Epidermal melanocyte (primary cell): ENCODE measurements at regions not wholly inside any gene's neighbourhood (a gene's known extent, or its start where the extent isn't known, plus 50 kb on each side); places are given as distances from the start of the nearest gene placed in this dataset.
"Not testable (repeated sequence)": the region's sequence is repeated elsewhere in the genome, so short reads cannot be mapped to it uniquely, and the experiment has no call there.

Source experiments
- DNase-seq: peaks from one replicate; pipeline ENCODE4 v3.0.0; 2011; ENCODE audit warnings: low spot score; ENCODE audit not compliant: insufficient read length

GRCh38 chr10:10726101-10726500 is 291.6 kb upstream of the CELF2 start:
- DNase-seq, result no peak

- DNase-seq, result not testable (repeated sequence)
These were observed 290.3 kb upstream of the CELF2 start for GRCh38 chr10:10727411-10727810.

GRCh38 chr10:10727812-10728211 is 289.9 kb upstream of the CELF2 start:
- DNase-seq, result no peak

- no peak for DNase-seq
These were observed 287.1 kb upstream of the CELF2 start for GRCh38 chr10:10730471-10731043.

- no peak for DNase-seq
These were observed 286.3 kb upstream of the CELF2 start for GRCh38 chr10:10731366-10731765.

GRCh38 chr10:10734356-10735064 is 283.2 kb upstream of the CELF2 start:
- no peak for DNase-seq

GRCh38 chr10:10745291-10745690 is 272.4 kb upstream of the CELF2 start:
- no peak for DNase-seq

- no peak for DNase-seq
These were observed 262.2 kb upstream of the CELF2 start for GRCh38 chr10:10755490-10755889.

DNA sequence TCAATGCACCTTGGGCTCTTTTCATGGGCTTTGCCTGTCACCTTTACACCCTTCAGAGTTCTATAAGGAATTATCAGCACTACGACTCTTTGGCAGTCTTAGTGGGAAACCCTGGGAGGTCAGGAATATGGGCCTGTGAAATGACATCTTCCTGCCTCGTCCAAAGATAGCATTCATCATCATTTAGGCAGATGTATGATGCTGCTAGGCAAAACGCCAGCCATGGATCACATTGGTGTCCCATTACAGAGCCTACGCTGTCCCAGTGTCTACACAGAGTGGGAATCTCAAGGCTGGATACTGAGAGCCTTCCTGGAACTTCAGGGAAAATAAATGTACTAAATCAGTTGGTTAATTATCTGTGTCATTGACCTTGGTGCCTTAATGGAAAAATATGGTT is 259.4 kb upstream of the CELF2 start:
- no peak for DNase-seq

GRCh38 chr10:10759806-10760205 is 257.9 kb upstream of the CELF2 start:
- DNase-seq, result not testable (repeated sequence)

- DNase-seq, result no peak
These were observed 252.7 kb upstream of the CELF2 start for GRCh38 chr10:10765017-10765416.

DNA sequence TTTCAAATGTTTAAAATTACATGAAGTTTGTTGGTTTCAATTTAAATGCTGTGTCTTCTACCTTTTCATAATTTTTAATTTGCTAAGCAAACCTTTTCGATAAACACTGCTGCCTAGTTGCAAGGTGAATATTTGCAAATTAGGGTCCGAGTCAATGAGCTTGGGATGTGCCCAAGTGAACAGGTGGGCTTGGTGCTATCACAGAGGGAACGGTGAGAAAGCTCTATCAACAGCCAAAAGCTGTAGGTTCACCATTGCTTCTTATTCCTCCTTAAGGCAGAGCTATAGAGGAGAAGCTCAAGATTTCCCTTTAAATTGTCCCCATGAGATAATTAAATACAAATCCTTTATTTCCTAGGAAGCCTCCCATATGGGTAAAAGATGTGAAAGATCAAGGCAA is 245.3 kb upstream of the CELF2 start:
- DNase-seq, result no peak

- no peak for DNase-seq
These were observed 244.7 kb upstream of the CELF2 start for GRCh38 chr10:10772874-10773508.

DNA sequence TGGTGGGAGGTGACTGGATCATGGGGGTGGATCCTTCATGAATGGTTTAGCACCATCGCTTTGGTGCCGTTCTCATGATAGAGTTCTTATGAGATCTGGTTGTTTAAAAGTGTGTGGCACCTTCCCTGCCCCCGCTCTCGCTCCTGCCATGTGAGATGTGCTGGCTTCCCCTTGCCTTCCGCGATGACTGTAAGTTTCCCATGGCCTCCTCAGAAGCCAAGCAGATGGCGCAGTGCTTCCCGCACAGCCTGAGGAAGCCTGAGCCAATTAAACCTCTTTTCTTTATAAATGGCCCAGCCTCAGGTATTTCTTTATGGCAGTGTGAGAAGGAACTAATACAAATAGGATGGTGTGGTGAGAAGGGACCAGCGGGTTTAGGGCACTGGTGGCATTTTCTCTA is 243.3 kb upstream of the CELF2 start:
- no peak for DNase-seq

- no peak for DNase-seq
These were observed 241.3 kb upstream of the CELF2 start for GRCh38 chr10:10776363-10776762.

GRCh38 chr10:10777279-10777678 is 240.4 kb upstream of the CELF2 start:
- DNase-seq, result no peak

DNA sequence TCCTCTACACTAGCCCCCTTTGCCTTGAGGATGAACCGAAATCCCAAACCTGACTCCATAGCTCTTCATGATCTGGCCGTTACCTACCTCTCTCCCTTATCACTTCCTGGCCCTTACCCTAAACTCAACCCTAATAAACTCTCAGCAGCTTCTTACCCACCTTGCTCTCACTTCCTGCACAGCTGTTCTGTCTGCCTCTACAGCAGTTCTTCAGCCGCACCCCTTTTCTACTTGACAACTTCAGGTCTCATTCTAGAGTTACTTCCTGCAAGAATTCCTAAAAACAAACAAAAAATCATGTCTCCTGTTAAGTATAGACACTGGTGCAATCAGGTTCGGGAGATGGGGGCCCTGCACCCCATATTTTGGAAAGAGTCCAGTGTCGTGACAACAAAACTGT is 239.9 kb upstream of the CELF2 start:
- DNase-seq, result no peak

- DNase-seq, result no peak
These were observed 238.7 kb upstream of the CELF2 start for GRCh38 chr10:10778959-10779358.

DNA sequence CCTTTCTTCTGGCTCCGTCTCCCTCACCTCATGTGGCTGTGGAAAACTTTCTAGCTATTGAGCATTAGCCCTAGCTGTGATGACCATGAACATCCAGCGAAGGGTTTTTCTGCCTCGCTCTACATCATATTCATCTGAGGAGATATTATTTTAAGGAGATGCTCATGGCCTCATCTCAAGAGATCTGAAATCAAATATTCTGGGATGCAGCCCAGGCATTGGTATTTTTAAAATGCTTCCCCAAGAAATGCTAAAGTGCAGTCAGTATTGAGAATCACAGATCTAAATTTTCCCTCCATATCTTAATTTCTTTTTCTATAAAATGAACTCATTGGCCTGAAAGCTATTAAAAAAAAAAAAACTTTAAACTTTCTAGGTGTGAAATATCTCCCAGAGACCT is 238.2 kb upstream of the CELF2 start:
- no peak for DNase-seq

DNA sequence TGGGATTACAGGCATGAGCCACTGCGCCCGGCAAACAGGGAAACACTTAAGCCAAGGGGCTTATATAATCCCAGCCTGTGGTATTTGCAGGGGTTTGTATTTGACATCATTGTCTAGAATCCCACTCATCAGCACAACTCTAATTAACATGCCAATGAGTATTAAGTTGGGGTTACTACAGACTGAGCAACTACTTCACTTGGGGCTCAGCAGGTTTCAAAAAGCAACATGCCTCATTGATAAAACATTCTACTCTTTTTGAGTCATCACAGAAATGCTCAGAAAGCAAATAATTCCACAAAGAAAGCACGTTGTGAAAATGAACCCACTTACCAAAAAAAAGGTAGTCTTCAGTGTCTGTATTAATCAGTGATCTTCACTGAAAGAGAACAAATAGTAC is 236.9 kb upstream of the CELF2 start:
- DNase-seq, result no peak

DNA sequence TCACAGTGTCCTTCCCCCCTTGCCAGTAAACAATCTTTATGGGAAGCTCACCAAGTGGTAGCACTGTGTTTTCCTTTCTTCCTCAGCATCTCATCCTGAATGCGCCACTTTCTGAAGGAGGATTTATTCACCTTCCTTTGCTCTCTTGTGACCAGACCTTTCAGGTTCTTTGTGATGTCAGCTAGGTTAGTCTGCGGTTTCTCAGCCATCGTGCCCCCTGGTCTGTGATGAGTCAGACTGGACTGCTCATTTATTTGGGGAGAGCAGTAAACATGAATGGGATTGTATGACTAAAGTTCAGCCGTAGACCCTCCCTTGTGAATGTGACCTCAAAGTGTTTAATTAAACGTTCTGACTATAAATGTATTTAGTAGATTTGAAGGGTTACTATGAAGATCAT is 235.1 kb upstream of the CELF2 start:
- no peak for DNase-seq

DNA sequence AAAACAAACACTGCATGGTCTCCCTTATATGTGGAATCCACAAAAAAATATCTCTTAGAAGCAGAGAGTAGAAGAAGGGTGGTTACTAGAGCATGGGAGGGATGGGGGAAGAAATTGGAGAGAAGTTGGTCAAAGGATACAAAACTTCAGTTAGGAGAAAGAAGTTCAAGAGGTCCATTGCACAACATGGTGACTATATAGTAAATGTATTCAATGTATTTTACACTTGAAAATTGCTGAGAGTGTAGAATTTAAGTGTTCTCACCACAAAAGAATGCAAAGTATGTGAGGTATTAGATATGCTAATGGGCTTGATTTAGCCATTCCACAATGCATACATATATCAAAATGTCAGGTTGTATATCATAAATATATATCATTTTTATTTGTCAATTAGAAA is 232.0 kb upstream of the CELF2 start:
- DNase-seq, result no peak
